Esophagus muscularis mucosa (tissue), 4 donors: ENCODE measurements at regions not wholly inside any gene's neighbourhood (a gene's known extent, or its start where the extent isn't known, plus 50 kb on each side); places are given as distances from the start of the nearest gene placed in this dataset.

Experiments
- DNase-seq: peaks from one replicate; pipeline ENCODE4 v3.0.0-alpha.2; 2017; ENCODE audit errors: extremely low spot score
- H3K27ac ChIP-seq, 4 donors: fragments of 200-600 bp; sonication (generic); replicated peaks in 1 of 4; 1 replicate in 3 of 4; 2 replicates in 1 of 4; pipeline ENCODE4 v1.5.1; 2016 to 2019; ENCODE audit warnings: mild to moderate bottlenecking in 1 of 4
- H3K27me3 ChIP-seq, 4 donors: fragments of 200-600 bp; sonication (generic); one replicate each; pipeline versions ENCODE4 v1.5.1 to v1.6.0; 2016 to 2019
- H3K36me3 ChIP-seq, 4 donors: fragments of 200-600 bp; sonication (generic); one replicate each; pipeline ENCODE4 v1.5.1; 2016 to 2019
- H3K4me1 ChIP-seq, 4 donors: fragments of 200-600 bp; sonication (generic); one replicate each; pipeline ENCODE4 v1.5.1; 2016 to 2019
- H3K4me3 ChIP-seq, 4 donors: fragments of 200-600 bp; sonication (generic); 1 replicate in 2 of 4; 2 replicates in 2 of 4; pipeline ENCODE4 v1.5.1; 2016 to 2019; ENCODE audit warnings: mild to moderate bottlenecking in 4 of 4, moderate library complexity in 1 of 4
- H3K9me3 ChIP-seq, 4 donors: fragments of 200-600 bp; sonication (generic); 1 replicate in 3 of 4; 2 replicates in 1 of 4; pipeline ENCODE4 v1.5.1; 2016 to 2019
- CTCF ChIP-seq, 3 experiments: fragments of 200-600 bp in 2 of 3; fragments of 450-650 bp in 1 of 3; sonication (generic) in 2 of 3; IDR thresholded peaks; one replicate each; pipeline ENCODE4 v1.5.1; 2017 to 2019; ENCODE audit warnings: antibody characterized with exemption in 3 of 3, mild to moderate bottlenecking in 2 of 3, moderate library complexity in 1 of 3
- EP300 ChIP-seq: sonication (generic); formaldehyde crosslinking; IDR thresholded peaks from one replicate; pipeline ENCODE4 v1.6.1; 2017; ENCODE audit warnings: antibody characterized with exemption
- POLR2A ChIP-seq: fragments of 450-650 bp; IDR thresholded peaks from one replicate; pipeline ENCODE4 v1.6.1; 2017; ENCODE audit warnings: antibody characterized with exemption, moderate library complexity, mild to moderate bottlenecking, low read depth
- POLR2AphosphoS5 ChIP-seq, 2 donors: sonication (generic); formaldehyde crosslinking; IDR thresholded peaks; one replicate each; pipeline ENCODE4 v1.6.1; 2017; ENCODE audit warnings: antibody characterized with exemption in 2 of 2
- WGBS: methylation state at CpG from one replicate; pipeline ENCODE4 v1.1.5; 2018; 5-methylcytosine and 5-hydroxymethylcytosine counted together
- intact Hi-C: fragments of 100-400 bp; cut with DNase I; formaldehyde crosslinking; loops from one replicate; pipeline ENCODE4 v1.15.1; 2023

- Histone ChIP-seq H3K36me3 (no peaks in the 10 kb centered on the region), H3K27ac (no peak overlapping the region), H3K27me3 (no peaks in the 10 kb centered on the region), H3K9me3 (no peaks in the 10 kb centered on the region), H3K4me3 (no peak overlapping the region), H3K4me1 (no peaks in the 10 kb centered on the region)
- intact Hi-C loops = no loop called here
- TF ChIP-seq POLR2A (no peak), EP300 (no peak), POLR2AphosphoS5 (IDR thresholded peaks at IDR 0.05) (no peak), CTCF (IDR thresholded peaks at IDR 0.05) (no peak)
- DNase-seq = no peak
These were observed 100.3 kb upstream of the CPNE8 start for GRCh38 chr12:39005671-39006070.

GRCh38 chr12:39003541-39004155, 98.3 kb upstream of the CPNE8 start:
- no peak for DNase-seq
- intact Hi-C loops = no loop called here
- H3K4me3 ChIP-seq = no peak overlapping the region
- H3K4me1 ChIP-seq = no peaks in the 10 kb centered on the region
- TF ChIP-seq EP300 = no peak
- 72% methylated on average over 3 of the region's 3 CpGs for WGBS
- no peaks in the 10 kb centered on the region for H3K27me3 ChIP-seq
- no peaks in the 10 kb centered on the region for H3K9me3 ChIP-seq
- H3K27ac ChIP-seq = no peak overlapping the region
- H3K36me3 ChIP-seq = no peaks in the 10 kb centered on the region

- 75% methylated on average over 3 of the region's 3 CpGs for WGBS
- no peak for DNase-seq
- Histone ChIP-seq H3K27me3 (no peaks in the 10 kb centered on the region), H3K27ac (no peak overlapping the region), H3K4me3 (no peak overlapping the region), H3K4me1 (no peaks in the 10 kb centered on the region), H3K36me3 (no peaks in the 10 kb centered on the region), H3K9me3 (no peaks in the 10 kb centered on the region)
- TF ChIP-seq CTCF (IDR thresholded peaks at IDR 0.05) (no peak), POLR2AphosphoS5 (IDR thresholded peaks at IDR 0.05) (no peak), EP300 (no peak), POLR2A (no peak)
- intact Hi-C loops = no loop called here
These were observed 95.0 kb upstream of the CPNE8 start for GRCh38 chr12:39000370-39000769.

- intact Hi-C loops = no loop called here
- TF ChIP-seq CTCF (IDR thresholded peaks at IDR 0.05) (no peak), POLR2AphosphoS5 (IDR thresholded peaks at IDR 0.05) (no peak), POLR2A (no peak), EP300 (no peak)
- DNase-seq = no peak
- no peaks in the 10 kb centered on the region for H3K27me3 ChIP-seq
- 86% methylated on average over 2 of the region's 2 CpGs for WGBS
- H3K4me3 ChIP-seq = no peak overlapping the region
- no peaks in the 10 kb centered on the region for H3K9me3 ChIP-seq
- no peaks in the 10 kb centered on the region for H3K4me1 ChIP-seq
- no peak overlapping the region for H3K27ac ChIP-seq
- H3K36me3 ChIP-seq = no peaks in the 10 kb centered on the region
These were observed 93.6 kb upstream of the CPNE8 start for GRCh38 chr12:38998887-38999482.

- no peak for DNase-seq
- Histone ChIP-seq H3K36me3 (no peaks in the 10 kb centered on the region), H3K27ac (no peak overlapping the region), H3K4me3 (no peak overlapping the region), H3K9me3 (peaks cover 0 to 6% (median 3%) of the 10 kb centered on the region in 4 donors), H3K4me1 (no peaks in the 10 kb centered on the region), H3K27me3 (no peaks in the 10 kb centered on the region)
- 68% methylated on average over 3 of the region's 3 CpGs for WGBS
- intact Hi-C loops = no loop called here
- no peak for TF ChIP-seq POLR2A
- no peak for TF ChIP-seq CTCF (IDR thresholded peaks at IDR 0.05)
- no peak for TF ChIP-seq EP300
- TF ChIP-seq POLR2AphosphoS5 (IDR thresholded peaks at IDR 0.05) = no peak
These were observed 89.9 kb upstream of the CPNE8 start for GRCh38 chr12:38995249-38995648.
